ENCODE measurements at regions not wholly inside any gene's neighbourhood (a gene's known extent, or its start where the extent isn't known, plus 50 kb on each side); places are given as distances from the start of the nearest gene placed in this dataset.

DNA sequence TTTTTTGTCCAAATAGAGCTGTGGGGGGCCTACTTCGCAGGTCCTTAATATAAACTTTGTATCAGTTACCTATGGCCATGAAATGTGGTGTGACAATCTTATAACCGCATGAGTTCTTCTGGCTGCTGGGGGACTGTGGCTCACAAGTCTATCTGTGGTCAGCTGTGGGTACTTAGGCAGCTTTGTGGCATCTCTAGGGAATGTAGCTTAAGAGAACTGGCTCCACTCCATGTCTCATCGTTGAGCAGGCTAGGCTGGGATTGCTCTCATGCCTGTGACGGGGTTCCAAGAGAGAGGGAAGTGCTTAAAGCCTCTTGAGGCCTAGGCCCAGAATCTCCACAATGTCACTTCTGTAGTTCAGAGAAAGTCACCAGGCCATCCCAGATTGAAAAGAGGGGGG, 140.5 kb downstream of the BTBD3 start:
- TF ChIP-seq, protein P1, sequence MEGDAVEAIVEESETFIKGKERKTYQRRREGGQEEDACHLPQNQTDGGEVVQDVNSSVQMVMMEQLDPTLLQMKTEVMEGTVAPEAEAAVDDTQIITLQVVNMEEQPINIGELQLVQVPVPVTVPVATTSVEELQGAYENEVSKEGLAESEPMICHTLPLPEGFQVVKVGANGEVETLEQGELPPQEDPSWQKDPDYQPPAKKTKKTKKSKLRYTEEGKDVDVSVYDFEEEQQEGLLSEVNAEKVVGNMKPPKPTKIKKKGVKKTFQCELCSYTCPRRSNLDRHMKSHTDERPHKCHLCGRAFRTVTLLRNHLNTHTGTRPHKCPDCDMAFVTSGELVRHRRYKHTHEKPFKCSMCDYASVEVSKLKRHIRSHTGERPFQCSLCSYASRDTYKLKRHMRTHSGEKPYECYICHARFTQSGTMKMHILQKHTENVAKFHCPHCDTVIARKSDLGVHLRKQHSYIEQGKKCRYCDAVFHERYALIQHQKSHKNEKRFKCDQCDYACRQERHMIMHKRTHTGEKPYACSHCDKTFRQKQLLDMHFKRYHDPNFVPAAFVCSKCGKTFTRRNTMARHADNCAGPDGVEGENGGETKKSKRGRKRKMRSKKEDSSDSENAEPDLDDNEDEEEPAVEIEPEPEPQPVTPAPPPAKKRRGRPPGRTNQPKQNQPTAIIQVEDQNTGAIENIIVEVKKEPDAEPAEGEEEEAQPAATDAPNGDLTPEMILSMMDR (IDR thresholded peaks at IDR 0.05; ENCODE audit: insufficient read depth, low read length, poor library complexity, severe bottlenecking) = no peak
- no peak for TF ChIP-seq EZH2phosphoT487 (conservative IDR thresholded peaks at IDR 0.05; ENCODE audit: low read length)
